C1 segment of cervical spinal cord (tissue), 14 donors: ENCODE measurements at regions not wholly inside any gene's neighbourhood (a gene's known extent, or its start where the extent isn't known, plus 50 kb on each side); places are given as distances from the start of the nearest gene placed in this dataset.
A peak's percentile ranks its signal among the peaks of the same experiment; 100 is the strongest.

Experiments
- DNase-seq, 14 donors: peaks; one replicate each; lab custom pipeline; 2025; lab: John Stamatoyannopoulos, UW

- no peak for DNase-seq
These were observed 1491.0 kb upstream of the PIK3C3 start for GRCh38 chr18:40464032-40464431.

GRCh38 chr18:40453903-40454302, 1501.1 kb upstream of the PIK3C3 start:
- no peak for DNase-seq

- no peak for DNase-seq
These were observed 1502.4 kb upstream of the PIK3C3 start for GRCh38 chr18:40452599-40452998.

GRCh38 chr18:40450751-40451150, 1504.3 kb upstream of the PIK3C3 start:
- DNase-seq: no peak

GRCh38 chr18:40447820-40448219, 1507.2 kb upstream of the PIK3C3 start:
- DNase-seq: no peak

- DNase-seq: no peak
These were observed 1514.9 kb upstream of the PIK3C3 start for GRCh38 chr18:40440088-40440487.

- peak in 1 of 14 donors; percentile 33 for DNase-seq
These were observed 1517.5 kb upstream of the PIK3C3 start for GRCh38 chr18:40437517-40437916.

GRCh38 chr18:40431071-40431985, 1523.7 kb upstream of the PIK3C3 start:
- no peak for DNase-seq

GRCh38 chr18:40423291-40423690, 1531.7 kb upstream of the PIK3C3 start:
- DNase-seq: no peak

- no peak for DNase-seq
These were observed 1534.4 kb upstream of the PIK3C3 start for GRCh38 chr18:40420675-40421074.

GRCh38 chr18:40417501-40417900, 1537.5 kb upstream of the PIK3C3 start:
- no peak for DNase-seq

- no peak for DNase-seq
These were observed 1539.2 kb upstream of the PIK3C3 start for GRCh38 chr18:40415821-40416220.

GRCh38 chr18:40415176-40415791, 1539.8 kb upstream of the PIK3C3 start:
- no peak for DNase-seq

GRCh38 chr18:40414155-40414754, 1540.8 kb upstream of the PIK3C3 start:
- DNase-seq: no peak

- DNase-seq: peak in 5 of 14 donors; percentile 3 to 22 (median 9)
These were observed 1541.9 kb upstream of the PIK3C3 start for GRCh38 chr18:40413160-40413559.

GRCh38 chr18:40412410-40412809, 1542.6 kb upstream of the PIK3C3 start:
- no peak for DNase-seq

- no peak for DNase-seq
These were observed 1547.1 kb upstream of the PIK3C3 start for GRCh38 chr18:40407909-40408308.

- DNase-seq: no peak
These were observed 1550.8 kb upstream of the PIK3C3 start for GRCh38 chr18:40404284-40404683.

GRCh38 chr18:40402052-40402451, 1553.0 kb upstream of the PIK3C3 start:
- no peak for DNase-seq

GRCh38 chr18:40388121-40388520, 1566.9 kb upstream of the PIK3C3 start:
- no peak for DNase-seq

- no peak for DNase-seq
These were observed 1567.8 kb upstream of the PIK3C3 start for GRCh38 chr18:40387130-40387787.

- DNase-seq: no peak
These were observed 1572.8 kb upstream of the PIK3C3 start for GRCh38 chr18:40382197-40382596.
